Breast epithelium (tissue), 3 donors: ENCODE measurements at regions not wholly inside any gene's neighbourhood (a gene's known extent, or its start where the extent isn't known, plus 50 kb on each side); places are given as distances from the start of the nearest gene placed in this dataset.

Experiments
- CTCF ChIP-seq, 3 donors: fragments of 450-650 bp; IDR thresholded peaks; one replicate each; pipeline ENCODE4 v1.5.1; 2016 to 2017; ENCODE audit warnings: antibody characterized with exemption in 3 of 3, mild to moderate bottlenecking in 3 of 3, moderate library complexity in 3 of 3
- POLR2A ChIP-seq: fragments of 450-650 bp; IDR thresholded peaks from one replicate; pipeline ENCODE4 v1.6.1; 2016; ENCODE audit warnings: antibody characterized with exemption, mild to moderate bottlenecking, moderate library complexity

DNA sequence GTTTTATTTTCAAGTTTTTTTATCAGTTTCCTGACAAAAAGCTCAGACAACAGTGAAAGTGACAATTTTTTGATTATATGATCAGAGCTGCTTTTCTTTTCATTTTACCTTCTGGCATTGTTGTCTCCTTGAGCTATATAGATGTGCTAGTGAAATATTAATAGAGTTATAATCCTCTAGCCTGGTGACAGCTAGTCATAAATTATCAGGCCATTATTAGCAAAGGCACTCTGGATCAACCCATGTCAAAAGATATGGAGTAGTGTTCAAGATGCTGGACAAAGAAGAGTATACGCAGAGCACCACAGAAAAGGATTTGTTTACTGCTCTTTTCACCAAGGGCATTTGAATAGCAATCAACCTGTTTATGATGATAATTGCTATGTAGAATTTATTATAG, 1230.1 kb downstream of the HACE1 start:
- TF ChIP-seq POLR2A: no peak
- TF ChIP-seq CTCF (IDR thresholded peaks at IDR 0.05): no peak
